HL-60 (cell line): ENCODE measurements at regions not wholly inside any gene's neighbourhood (a gene's known extent, or its start where the extent isn't known, plus 50 kb on each side); places are given as distances from the start of the nearest gene placed in this dataset.

Experiments
- CTCF ChIP-seq: IDR thresholded peaks from one replicate; pipeline ENCODE4 v1.5.1; 2011; ENCODE audit warnings: low read length, control low read depth, inconsistent platforms; ENCODE audit not compliant: insufficient read depth
- POLR2AphosphoS5 ChIP-seq: IDR thresholded peaks from 2 replicates; pipeline ENCODE4 v1.6.1; 2012; ENCODE audit warnings: low read depth

DNA sequence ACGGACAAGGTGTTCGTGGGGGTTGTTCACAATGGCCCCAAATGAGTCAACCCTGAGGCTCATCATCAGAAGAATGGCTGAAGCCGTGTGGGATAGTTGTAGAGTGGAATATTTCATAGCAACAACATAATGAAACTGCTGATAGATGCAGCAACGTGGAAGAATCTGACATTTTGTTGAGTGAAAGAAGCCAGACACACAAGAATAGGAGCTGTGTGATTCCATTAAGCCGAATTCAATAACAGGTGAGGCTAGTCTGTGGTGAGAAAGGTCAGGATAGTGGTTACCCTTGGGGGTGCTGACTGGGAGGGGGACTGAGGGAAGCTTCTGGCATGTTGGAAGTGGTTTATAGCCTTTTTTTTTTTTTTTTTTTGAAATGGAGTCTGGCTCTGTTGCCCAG is 144.0 kb downstream of the SMAD6 start:
- TF ChIP-seq CTCF (no peak), POLR2AphosphoS5 (no peak)
